BE2C (cell line): ENCODE measurements at regions not wholly inside any gene's neighbourhood (a gene's known extent, or its start where the extent isn't known, plus 50 kb on each side); places are given as distances from the start of the nearest gene placed in this dataset.

ENCODE experiments used
- DNase-seq: peaks from one replicate; pipeline ENCODE4 v3.0.0-alpha.2; 2020
- H3K27me3 ChIP-seq: fragments of 250-450 bp; sonication (Bioruptor Pico); 2 replicates; pipeline ENCODE4 v1.5.1; 2020; ENCODE audit warnings: mild to moderate bottlenecking
- H3K36me3 ChIP-seq: fragments of 250-450 bp; sonication (Bioruptor Pico); 2 replicates; pipeline ENCODE4 v1.5.1; 2020; ENCODE audit warnings: mild to moderate bottlenecking
- H3K4me1 ChIP-seq: fragments of 250-450 bp; sonication (Bioruptor Pico); 2 replicates; pipeline ENCODE4 v1.5.1; 2020
- H3K4me3 ChIP-seq: 2 replicates; pipeline ENCODE4 v1.5.1; 2011; ENCODE audit warnings: low read depth, low read length
- H3K9me3 ChIP-seq: fragments of 250-450 bp; sonication (Bioruptor Pico); 2 replicates; pipeline ENCODE4 v1.5.1; 2020
- TF ChIP-seq, protein P1 (sequence below): IDR thresholded peaks from 2 replicates; pipeline ENCODE4 v1.5.1; 2012; ENCODE audit warnings: mild to moderate bottlenecking, low read depth, low read length

DNA sequence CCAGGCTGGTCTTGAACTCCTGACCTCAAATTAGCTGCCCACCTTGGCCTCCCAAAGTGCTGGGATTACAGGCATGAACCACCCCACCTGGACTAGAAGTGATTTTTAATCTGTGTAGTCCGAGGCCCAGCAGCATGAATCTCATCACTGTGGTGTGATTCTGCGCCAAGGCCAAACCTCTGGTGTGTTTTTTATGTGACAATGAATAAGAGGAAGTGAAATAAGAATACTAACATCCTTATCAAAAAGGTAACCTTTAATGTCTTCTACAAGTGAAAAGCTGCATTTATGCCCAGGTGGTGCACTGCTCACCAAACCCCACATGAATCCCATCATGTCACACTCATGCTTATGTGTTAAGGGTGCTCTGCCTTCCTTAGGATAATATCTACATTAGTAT is 77.1 kb upstream of the OR9Q1 start:
- no peak for DNase-seq
- H3K9me3 ChIP-seq = no peaks in the 10 kb centered on the region
- TF ChIP-seq, protein P1, sequence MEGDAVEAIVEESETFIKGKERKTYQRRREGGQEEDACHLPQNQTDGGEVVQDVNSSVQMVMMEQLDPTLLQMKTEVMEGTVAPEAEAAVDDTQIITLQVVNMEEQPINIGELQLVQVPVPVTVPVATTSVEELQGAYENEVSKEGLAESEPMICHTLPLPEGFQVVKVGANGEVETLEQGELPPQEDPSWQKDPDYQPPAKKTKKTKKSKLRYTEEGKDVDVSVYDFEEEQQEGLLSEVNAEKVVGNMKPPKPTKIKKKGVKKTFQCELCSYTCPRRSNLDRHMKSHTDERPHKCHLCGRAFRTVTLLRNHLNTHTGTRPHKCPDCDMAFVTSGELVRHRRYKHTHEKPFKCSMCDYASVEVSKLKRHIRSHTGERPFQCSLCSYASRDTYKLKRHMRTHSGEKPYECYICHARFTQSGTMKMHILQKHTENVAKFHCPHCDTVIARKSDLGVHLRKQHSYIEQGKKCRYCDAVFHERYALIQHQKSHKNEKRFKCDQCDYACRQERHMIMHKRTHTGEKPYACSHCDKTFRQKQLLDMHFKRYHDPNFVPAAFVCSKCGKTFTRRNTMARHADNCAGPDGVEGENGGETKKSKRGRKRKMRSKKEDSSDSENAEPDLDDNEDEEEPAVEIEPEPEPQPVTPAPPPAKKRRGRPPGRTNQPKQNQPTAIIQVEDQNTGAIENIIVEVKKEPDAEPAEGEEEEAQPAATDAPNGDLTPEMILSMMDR = no peak
- no peaks in the 10 kb centered on the region for H3K4me1 ChIP-seq
- no peaks in the 10 kb centered on the region for H3K27me3 ChIP-seq
- no peaks in the 10 kb centered on the region for H3K36me3 ChIP-seq
- no peak overlapping the region for H3K4me3 ChIP-seq

DNA sequence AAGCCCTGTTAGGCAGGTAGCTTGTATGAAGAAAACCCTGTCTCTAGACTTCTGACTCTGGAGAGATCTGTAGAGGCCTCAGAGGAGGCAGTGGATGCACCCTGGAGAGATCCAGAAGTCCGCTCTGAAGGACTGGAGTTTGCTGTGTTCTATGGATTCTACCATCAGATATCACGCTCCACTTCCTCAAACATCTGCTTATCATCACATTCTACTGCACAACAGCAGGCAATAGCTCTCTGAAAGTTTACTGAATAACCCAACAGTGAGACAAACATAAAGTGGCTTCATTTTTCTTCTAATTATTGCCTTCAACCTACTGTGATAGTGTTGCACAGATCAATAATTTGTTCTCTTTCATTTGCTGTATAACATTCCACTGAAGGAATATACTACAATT is 59.0 kb upstream of the OR9Q1 start:
- H3K36me3 ChIP-seq = no peaks in the 10 kb centered on the region
- DNase-seq = no peak
- H3K9me3 ChIP-seq = no peaks in the 10 kb centered on the region
- TF ChIP-seq, protein P1 = no peak
- no peaks in the 10 kb centered on the region for H3K4me1 ChIP-seq
- H3K27me3 ChIP-seq = no peaks in the 10 kb centered on the region
- no peak overlapping the region for H3K4me3 ChIP-seq

DNA sequence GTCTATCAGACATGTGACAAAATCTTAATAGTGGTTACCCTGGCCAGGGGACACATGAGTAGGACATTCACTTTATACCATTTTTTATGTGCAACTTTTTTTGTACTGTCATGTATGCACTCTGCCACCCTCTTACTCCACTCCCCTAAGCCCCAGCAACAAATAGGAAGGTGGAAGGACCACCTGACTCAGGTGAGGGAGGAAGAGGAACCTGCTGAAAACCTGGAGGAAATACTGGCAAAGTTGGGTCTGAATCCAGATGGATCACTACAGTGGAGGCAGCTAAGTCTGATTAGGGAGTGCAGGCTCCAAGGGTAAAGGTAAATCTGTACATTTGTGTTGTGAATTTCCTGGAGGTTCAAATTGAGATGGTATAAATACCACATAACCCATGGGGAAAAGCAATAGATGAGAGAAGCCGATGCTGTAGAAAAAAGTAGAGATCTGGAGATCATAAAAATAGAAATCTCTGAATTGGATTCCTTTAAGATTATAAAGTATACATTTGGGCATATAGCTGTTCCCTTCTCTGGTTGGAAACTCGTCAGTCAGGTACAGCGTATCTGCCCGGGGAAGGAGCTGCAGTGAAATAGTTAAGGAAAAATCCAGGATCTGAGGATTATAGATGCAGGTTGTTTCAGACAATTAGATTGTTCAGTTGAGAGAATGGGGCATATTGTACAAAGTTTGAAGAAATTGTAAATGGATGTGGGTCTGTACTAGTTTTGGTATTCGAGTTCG is 52.2 kb upstream of the OR9Q1 start:
- TF ChIP-seq, protein P1 = no peak
- no peaks in the 10 kb centered on the region for H3K36me3 ChIP-seq
- no peaks in the 10 kb centered on the region for H3K4me1 ChIP-seq
- H3K27me3 ChIP-seq = no peaks in the 10 kb centered on the region
- H3K4me3 ChIP-seq = no peak overlapping the region
- no peak for DNase-seq
- no peaks in the 10 kb centered on the region for H3K9me3 ChIP-seq

DNA sequence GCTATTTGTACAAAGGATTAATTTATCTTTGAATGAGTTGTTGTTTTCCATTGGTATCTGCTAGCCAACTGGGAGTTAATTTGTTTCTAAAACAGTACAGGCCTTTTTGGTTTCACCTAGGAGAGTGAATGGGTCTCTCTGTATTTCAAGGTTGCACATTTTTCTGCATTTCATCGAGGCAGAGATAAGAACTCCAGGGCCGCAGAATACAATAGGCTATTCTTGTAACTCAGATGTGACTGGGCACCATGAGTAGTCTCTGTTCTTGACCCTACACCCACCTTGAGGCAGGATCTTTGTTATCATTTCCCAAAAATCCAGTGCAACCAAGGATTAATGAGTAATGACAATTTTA is 51.7 kb upstream of the OR9Q1 start:
- Histone ChIP-seq H3K9me3 (no peaks in the 10 kb centered on the region), H3K4me1 (no peaks in the 10 kb centered on the region), H3K27me3 (no peaks in the 10 kb centered on the region), H3K36me3 (no peaks in the 10 kb centered on the region), H3K4me3 (no peak overlapping the region)
- TF ChIP-seq, protein P1 = no peak
- DNase-seq = no peak
